H1 (cell line): ENCODE measurements at regions not wholly inside any gene's neighbourhood (a gene's known extent, or its start where the extent isn't known, plus 50 kb on each side); places are given as distances from the start of the nearest gene placed in this dataset.

ENCODE experiments used
- CTCF ChIA-PET: fragments of 300-600 bp; sonication (Branson Sonifier 250); formaldehyde crosslinking; loops from one replicate; lab custom pipeline; 2021; ENCODE audit not compliant: partially characterized antibody; lab: Charles Lee
- POLR2A ChIA-PET: fragments of 300-600 bp; sonication (Branson Sonifier 250); formaldehyde crosslinking; loops from one replicate; lab custom pipeline; 2021; ENCODE audit warnings: inconsistent platforms; ENCODE audit not compliant: partially characterized antibody; lab: Charles Lee
- DNase-seq, 2 experiments: peaks; one replicate each; pipeline versions ENCODE4 v3.0.0 to v3.0.0-alpha.2; 2010 to 2022; ENCODE audit warnings: low spot score in 2 of 2, low read depth in 1 of 2, mixed read lengths in 1 of 2
- FAIRE-seq: peaks from 2 replicates; lab custom pipeline; 2011; peaks lifted over from hg19 to GRCh38; lab: Jason Lieb, UNC
- H2AFZ ChIP-seq: 2 replicates; pipeline ENCODE4 v1.8.1; 2012; ENCODE audit warnings: low read length, inconsistent platforms
- H2AK5ac ChIP-seq: 2 replicates; pipeline ENCODE4 v1.6.1; 2013; ENCODE audit warnings: low read depth, low read length
- H2BK120ac ChIP-seq: replicated peaks from 2 replicates; pipeline ENCODE3; 2013; ENCODE audit warnings: low read depth, low read length, inconsistent platforms
- H2BK12ac ChIP-seq: 2 replicates; pipeline ENCODE4 v1.6.1; 2013; ENCODE audit warnings: low read depth, low read length
- H2BK15ac ChIP-seq: 2 replicates; pipeline ENCODE4 v1.6.1; 2013; ENCODE audit warnings: low read length
- H2BK20ac ChIP-seq: 2 replicates; pipeline ENCODE4 v1.6.1; 2013; ENCODE audit warnings: low read length
- H2BK5ac ChIP-seq: 2 replicates; pipeline ENCODE4 v1.6.1; 2013; ENCODE audit warnings: low read depth, low read length
- H3K14ac ChIP-seq: 2 replicates; pipeline ENCODE4 v1.6.1; 2013; ENCODE audit warnings: inconsistent platforms; ENCODE audit not compliant: insufficient read length
- H3K18ac ChIP-seq: 2 replicates; pipeline ENCODE4 v1.6.1; 2013; ENCODE audit warnings: low read length; ENCODE audit errors: extremely low read depth
- H3K23ac ChIP-seq: 2 replicates; pipeline ENCODE4 v1.6.1; 2013; ENCODE audit warnings: inconsistent platforms; ENCODE audit not compliant: insufficient read length
- H3K23me2 ChIP-seq: 2 replicates; pipeline ENCODE4 v1.6.1; 2013; ENCODE audit warnings: low read depth, low read length
- H3K27ac ChIP-seq: 2 replicates; pipeline ENCODE4 v1.6.1; 2011; ENCODE audit warnings: low read depth, low read length, inconsistent platforms
- H3K27me3 ChIP-seq, 4 experiments: replicated peaks in 1 of 4; 1 replicate in 1 of 4; 2 replicates in 3 of 4; pipeline versions ENCODE4 v1.6.1 to v1.8.1; 2011 to 2013; ENCODE audit warnings: low read length in 3 of 4, mild to moderate bottlenecking in 3 of 4, inconsistent platforms in 2 of 4, mixed read lengths in 2 of 4, moderate library complexity in 1 of 4; ENCODE audit not compliant: control insufficient read depth in 3 of 4, insufficient read depth in 3 of 4; ENCODE audit errors: extremely low read depth in 1 of 4
- H3K36me3 ChIP-seq, 4 experiments: 2 replicates each; pipeline versions ENCODE4 v1.6.1 to v1.8.1; 2011 to 2013; ENCODE audit warnings: mild to moderate bottlenecking in 4 of 4, low read length in 3 of 4, moderate library complexity in 2 of 4, control low read depth in 1 of 4, inconsistent platforms in 1 of 4; ENCODE audit not compliant: insufficient read depth in 4 of 4, control insufficient read depth in 2 of 4
- H3K4ac ChIP-seq: replicated peaks from 2 replicates; pipeline ENCODE3; 2013; ENCODE audit warnings: low read length, low read depth, mixed read lengths, inconsistent platforms; ENCODE audit not compliant: insufficient read length
- H3K4me1 ChIP-seq, 4 experiments: replicated peaks in 1 of 4; 1 replicate in 1 of 4; 2 replicates in 3 of 4; pipeline versions ENCODE4 v1.6.1 to v1.8.1; 2011 to 2013; ENCODE audit warnings: low read length in 3 of 4, inconsistent platforms in 2 of 4, mixed read lengths in 1 of 4; ENCODE audit not compliant: insufficient read depth in 4 of 4, control insufficient read depth in 3 of 4
- H3K4me2 ChIP-seq, 2 experiments: 2 replicates each; pipeline versions ENCODE4 v1.6.1 to v1.8.1; 2011 to 2013; ENCODE audit warnings: low read depth in 2 of 2, low read length in 2 of 2, control low read depth in 1 of 2, inconsistent platforms in 1 of 2, mild to moderate bottlenecking in 1 of 2; ENCODE audit not compliant: insufficient read depth in 1 of 2
- H3K4me3 ChIP-seq, 4 experiments: fragments of 200-600, 300-600 bp in 1 of 4; sonication (generic), shearing (Covaris generic), sonication (Bioruptor Twin) in 1 of 4; 2 replicates each; pipeline versions ENCODE4 v1.5.1 to v1.8.1; 2011 to 2016; ENCODE audit warnings: low read length in 4 of 4, low read depth in 3 of 4, control low read depth in 2 of 4, inconsistent platforms in 2 of 4, mild to moderate bottlenecking in 2 of 4, mixed read lengths in 1 of 4, moderate library complexity in 1 of 4; ENCODE audit not compliant: insufficient read depth in 2 of 4; ENCODE audit errors: extremely low read depth in 1 of 4
- H3K56ac ChIP-seq: replicated peaks from 2 replicates; pipeline ENCODE3; 2013; ENCODE audit warnings: low read depth, mild to moderate bottlenecking, mixed read lengths, low read length, inconsistent platforms; ENCODE audit not compliant: insufficient read length
- H3K79me1 ChIP-seq: 2 replicates; pipeline ENCODE4 v1.6.1; 2013; ENCODE audit warnings: low read depth, low read length, control low read depth
- H3K79me2 ChIP-seq, 2 experiments: 2 replicates each; pipeline versions ENCODE4 v1.6.1 to v1.8.1; 2012 to 2013; ENCODE audit warnings: low read length in 2 of 2, mild to moderate bottlenecking in 2 of 2, inconsistent platforms in 1 of 2; ENCODE audit not compliant: insufficient read depth in 2 of 2, control insufficient read depth in 1 of 2
- H3K9ac ChIP-seq, 4 experiments: replicated peaks in 1 of 4; 1 replicate in 1 of 4; 2 replicates in 3 of 4; pipeline versions ENCODE4 v1.6.1 to v1.8.1; 2011 to 2013; ENCODE audit warnings: low read depth in 3 of 4, low read length in 3 of 4, control low read depth in 2 of 4, mild to moderate bottlenecking in 2 of 4, moderate library complexity in 2 of 4, inconsistent platforms in 1 of 4; ENCODE audit errors: extremely low read depth in 1 of 4
- H3K9me3 ChIP-seq, 2 experiments: 2 replicates each; pipeline versions ENCODE4 v1.6.1 to v1.8.1; 2012 to 2013; ENCODE audit warnings: mild to moderate bottlenecking in 2 of 2, moderate library complexity in 2 of 2, control low read depth in 1 of 2, inconsistent platforms in 1 of 2, low read depth in 1 of 2, low read length in 1 of 2, mixed read lengths in 1 of 2; ENCODE audit not compliant: insufficient read depth in 2 of 2
- H4K20me1 ChIP-seq, 2 experiments: replicated peaks in 1 of 2; 2 replicates each; pipeline versions ENCODE3 to v1.8.1; 2011 to 2013; ENCODE audit warnings: inconsistent platforms in 2 of 2, low read length in 2 of 2, mild to moderate bottlenecking in 1 of 2; ENCODE audit not compliant: insufficient read depth in 2 of 2, control insufficient read depth in 1 of 2
- H4K5ac ChIP-seq: 2 replicates; pipeline ENCODE4 v1.6.1; 2013; ENCODE audit warnings: low read length, low read depth, mixed read lengths, inconsistent platforms; ENCODE audit not compliant: insufficient read length
- H4K8ac ChIP-seq: 2 replicates; pipeline ENCODE4 v1.8.0; 2013; ENCODE audit warnings: mild to moderate bottlenecking, moderate library complexity, low read length, inconsistent platforms; ENCODE audit not compliant: insufficient read depth; ENCODE audit errors: extremely low read depth
- H4K91ac ChIP-seq: replicated peaks from 2 replicates; pipeline ENCODE3; 2013; ENCODE audit warnings: low read length, mixed read lengths, inconsistent platforms; ENCODE audit not compliant: insufficient read length
- BACH1 ChIP-seq: IDR thresholded peaks from 2 replicates; pipeline ENCODE4 v1.6.1; 2012; ENCODE audit warnings: low read length, improper control_type of control experiment
- CEBPB ChIP-seq: IDR thresholded peaks from 2 replicates; pipeline ENCODE4 v1.6.1; 2012; ENCODE audit warnings: low read depth, low read length
- EZH2 ChIP-seq: fragments of 200-600 bp; sonication (generic); IDR thresholded peaks from 2 replicates; pipeline ENCODE4 v1.7.1; 2012; ENCODE audit warnings: low read depth, mild to moderate bottlenecking, moderate library complexity, low read length, inconsistent platforms; ENCODE audit not compliant: severe bottlenecking
- RAD21 ChIP-seq, 2 experiments: IDR thresholded peaks in 1 of 2; conservative IDR thresholded peaks in 1 of 2; 2 replicates each; pipeline ENCODE4 v1.6.1; 2011; ENCODE audit warnings: low read depth in 2 of 2, low read length in 2 of 2, improper control_type of control experiment in 1 of 2, inconsistent platforms in 1 of 2, mild to moderate bottlenecking in 1 of 2, moderate library complexity in 1 of 2
- SIRT6 ChIP-seq: IDR thresholded peaks from one replicate; pipeline ENCODE4 v1.7.1; 2012; ENCODE audit warnings: low read length, inconsistent platforms
- WGBS, 2 experiments: shearing (Covaris generic) in 1 of 2; methylation state at CpG; one replicate each; pipeline versions ENCODE4 v1.1.6 to v1.1.7; 2013 to 2015; ENCODE audit warnings: low lambda C conversion rate in 2 of 2, mixed read lengths in 2 of 2, inconsistent platforms in 1 of 2, low coverage in 1 of 2, missing lambda C conversion rate in 1 of 2; ENCODE audit not compliant: insufficient replicate concordance in 2 of 2, insufficient coverage in 1 of 2, insufficient read length in 1 of 2; ENCODE audit errors: extremely low coverage in 1 of 2, missing lambda C conversion rate in 1 of 2; 5-methylcytosine and 5-hydroxymethylcytosine counted together

DNA sequence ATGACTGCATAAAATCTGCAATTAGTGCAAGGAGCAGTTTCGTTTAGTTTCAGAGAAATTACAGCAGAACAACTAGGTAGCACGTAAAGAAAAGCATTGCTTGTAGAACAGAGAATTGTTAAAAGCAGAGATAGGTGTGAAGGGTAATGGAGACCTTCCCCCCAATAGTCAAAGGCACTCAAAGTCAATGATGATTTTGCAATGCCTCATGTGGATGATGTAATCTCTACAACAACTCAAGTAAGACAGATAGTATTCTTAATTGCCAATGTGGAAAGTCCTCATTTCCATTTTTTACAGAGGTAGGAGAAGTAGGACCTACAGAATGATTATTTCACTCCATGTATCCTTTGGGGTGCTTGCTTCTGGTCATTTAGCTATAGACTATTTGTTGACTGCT, 94.3 kb upstream of the GNAI1 start:
- 96% methylated on average over 2 of the region's 2 CpGs; no CpG with 5 or more reads in 1 of the 2 experiments for WGBS, 2 experiments
- Histone ChIP-seq H2BK120ac (no peak overlapping the region), H2BK15ac (no peak overlapping the region), H3K27me3 (peaks cover 0 to under 1% (median 0%) of the 10 kb centered on the region in 4 experiments; a peak in 1 of 7 replicates), H3K79me2 (no peaks in the 10 kb centered on the region), H3K14ac (no peak overlapping the region), H3K4ac (no peak overlapping the region), H3K9ac (no peak overlapping the region), H4K5ac (no peak overlapping the region), H4K91ac (no peak overlapping the region), H3K56ac (no peak overlapping the region), H3K4me3 (no peak overlapping the region), H2BK12ac (no peak overlapping the region), H3K9me3 (peaks cover 8 to 9% of the 10 kb centered on the region in 2 experiments), H3K18ac (no peak overlapping the region), H4K8ac (no peak overlapping the region), H3K23ac (no peak overlapping the region), H3K23me2 (no peaks in the 10 kb centered on the region), H2AFZ (peak overlapping the region; percentile 94; the same call in 1 of the 2 replicates), H3K4me2 (no peak overlapping the region), H2BK20ac (no peak overlapping the region), H2AK5ac (no peak overlapping the region), H3K79me1 (no peaks in the 10 kb centered on the region), H3K36me3 (no peaks in the 10 kb centered on the region), H3K27ac (no peak overlapping the region), H3K4me1 (no peaks in the 10 kb centered on the region), H4K20me1 (no peaks in the 10 kb centered on the region)
- FAIRE-seq = no peak
- POLR2A ChIA-PET = no interaction called here
- no peak for DNase-seq
- CTCF ChIA-PET = interaction anchor here (0.8 to 2.4 kb wide), 3 partner anchors 7 to 20 kb away, joined by 3 to 10 read pairs (median 3); no protein-coding TSS in a partner anchor
- TF ChIP-seq CEBPB = peak; percentile 61
- no peak for TF ChIP-seq SIRT6
- TF ChIP-seq RAD21 (IDR thresholded peaks at IDR 0.05 in 1 of 2, conservative IDR thresholded peaks at IDR 0.05 in 1 of 2; ENCODE audit: low read depth in 2 of 2, low read length in 2 of 2) = no peak
- TF ChIP-seq BACH1 = no peak
- no peak for TF ChIP-seq EZH2
- TF ChIP-seq, all 59 proteins: peak for 1
- no peak overlapping the region for H2BK5ac ChIP-seq
